ENCODE measurements at regions not wholly inside any gene's neighbourhood (a gene's known extent, or its start where the extent isn't known, plus 50 kb on each side); places are given as distances from the start of the nearest gene placed in this dataset.

- intact Hi-C loops (cut with micrococcal nuclease; ENCODE audit: unreplicated experiment), result no loop called here
- no peak overlapping the region for H2AFZ ChIP-seq (ENCODE audit: low read length)
- no peak overlapping the region for H3K4me3 ChIP-seq (ENCODE audit: low read depth, low read length, poor library complexity, severe bottlenecking)
- no peak for DNase-seq (ENCODE audit: low spot score)
- BruUV-seq (replicated peaks), result no TSS peak
- no peaks in the 10 kb centered on the region for H3K9me2 ChIP-seq (ENCODE audit: insufficient read depth, low read length)
- no peaks in the 10 kb centered on the region for H4K20me1 ChIP-seq (ENCODE audit: insufficient read depth, low read length)
- no peaks in the 10 kb centered on the region for H3K36me3 ChIP-seq (ENCODE audit: insufficient read depth, low read length)
- no peak overlapping the region for H3K4me2 ChIP-seq (ENCODE audit: low read length)
- ChIA-PET POLR2A (no interaction called here), CTCF (ENCODE audit: unreplicated experiment) (no interaction called here)
- H3K4me1 ChIP-seq (ENCODE audit: insufficient read depth, low read length, poor library complexity, severe bottlenecking), result no peaks in the 10 kb centered on the region
- no peaks in the 10 kb centered on the region for H3K9me3 ChIP-seq (ENCODE audit: low read length)
- H3K79me2 ChIP-seq (ENCODE audit: insufficient read depth, low read depth, low read length), result no peaks in the 10 kb centered on the region
- no peak overlapping the region for H3K27ac ChIP-seq (ENCODE audit: low read depth, low read length, poor library complexity, severe bottlenecking)
- TF ChIP-seq CTCF (conservative IDR thresholded peaks at IDR 0.05; ENCODE audit: low read length), result no peak
- no peak for TF ChIP-seq EZH2phosphoT487 (IDR thresholded peaks at IDR 0.05; ENCODE audit: borderline replicate concordance, low read depth, low read length)
Measured at GRCh38 chr13:105774739-105775460, 760.6 kb downstream of the EFNB2 start.

- intact Hi-C loops (cut with micrococcal nuclease; ENCODE audit: unreplicated experiment), result no loop called here
- CTCF ChIA-PET (ENCODE audit: unreplicated experiment), result no interaction called here
Measured at GRCh38 chr13:105773863-105774538, 761.5 kb downstream of the EFNB2 start.

More at GRCh38 chr13:105773863-105774538, 761.5 kb downstream of the EFNB2 start:
- Histone ChIP-seq H4K20me1 (ENCODE audit: insufficient read depth, low read length) (no peaks in the 10 kb centered on the region), H3K4me1 (ENCODE audit: insufficient read depth, low read length, poor library complexity, severe bottlenecking) (no peaks in the 10 kb centered on the region), H3K27ac (ENCODE audit: low read depth, low read length, poor library complexity, severe bottlenecking) (no peak overlapping the region), H3K9me3 (ENCODE audit: low read length) (no peaks in the 10 kb centered on the region), H3K36me3 (ENCODE audit: insufficient read depth, low read length) (no peaks in the 10 kb centered on the region), H3K79me2 (ENCODE audit: insufficient read depth, low read depth, low read length) (no peaks in the 10 kb centered on the region), H3K4me3 (ENCODE audit: low read depth, low read length, poor library complexity, severe bottlenecking) (no peak overlapping the region), H2AFZ (ENCODE audit: low read length) (no peak overlapping the region), H3K4me2 (ENCODE audit: low read length) (no peak overlapping the region), H3K9me2 (ENCODE audit: insufficient read depth, low read length) (no peaks in the 10 kb centered on the region)
- POLR2A ChIA-PET, result no interaction called here
- DNase-seq (ENCODE audit: low spot score), result no peak
- BruUV-seq (replicated peaks), result no TSS peak
- TF ChIP-seq EZH2phosphoT487 (IDR thresholded peaks at IDR 0.05; ENCODE audit: borderline replicate concordance, low read depth, low read length) (no peak), CTCF (conservative IDR thresholded peaks at IDR 0.05; ENCODE audit: low read length) (no peak)

Measured in OCI-LY7 (cell line).